HG03565 (cell line): ENCODE measurements at regions not wholly inside any gene's neighbourhood (a gene's known extent, or its start where the extent isn't known, plus 50 kb on each side); places are given as distances from the start of the nearest gene placed in this dataset.

ENCODE experiments used
- ATAC-seq: cut with Tn5 transposase; IDR thresholded peaks from one replicate; pipeline ENCODE4 v1.9.1; 2021; ENCODE audit warnings: mild to moderate bottlenecking, moderate library complexity; ENCODE audit not compliant: unreplicated experiment

DNA sequence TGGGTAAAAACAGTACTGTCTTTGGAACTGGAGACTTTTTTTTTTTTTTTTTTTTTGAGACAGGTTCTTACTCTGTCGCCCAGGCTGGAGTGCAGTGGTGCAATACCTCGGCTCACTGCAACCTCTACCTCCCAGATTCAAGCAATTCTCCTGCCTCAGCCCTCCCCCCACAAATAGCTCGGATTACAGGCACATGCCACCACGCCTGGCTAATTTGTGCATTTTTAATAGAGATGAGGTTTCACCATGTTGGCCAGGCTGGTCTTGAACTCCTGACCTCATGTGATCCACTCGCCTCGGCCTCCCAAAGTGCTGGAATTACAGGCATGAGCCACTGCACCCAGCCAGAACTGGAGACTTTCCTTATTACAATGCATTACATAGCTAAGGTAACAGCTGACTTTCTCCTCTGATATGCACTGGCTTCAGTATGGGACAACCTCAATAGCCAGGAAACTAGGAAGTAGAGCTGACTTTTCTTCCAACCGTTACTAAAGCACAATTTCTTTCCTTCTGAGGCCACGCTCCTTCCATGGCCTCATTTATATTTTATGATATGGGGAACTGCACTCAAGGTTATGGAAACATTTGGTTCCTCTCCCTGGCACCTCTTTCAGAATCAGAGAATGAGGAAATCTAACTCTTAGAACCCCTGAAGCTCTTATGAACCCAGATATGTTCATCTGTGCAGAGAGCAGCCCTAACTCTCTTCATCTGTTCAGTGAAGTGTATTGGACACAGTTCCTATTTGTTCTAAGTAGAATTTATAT is 53.5 kb upstream of the FAM9B start:
- no peak for ATAC-seq

DNA sequence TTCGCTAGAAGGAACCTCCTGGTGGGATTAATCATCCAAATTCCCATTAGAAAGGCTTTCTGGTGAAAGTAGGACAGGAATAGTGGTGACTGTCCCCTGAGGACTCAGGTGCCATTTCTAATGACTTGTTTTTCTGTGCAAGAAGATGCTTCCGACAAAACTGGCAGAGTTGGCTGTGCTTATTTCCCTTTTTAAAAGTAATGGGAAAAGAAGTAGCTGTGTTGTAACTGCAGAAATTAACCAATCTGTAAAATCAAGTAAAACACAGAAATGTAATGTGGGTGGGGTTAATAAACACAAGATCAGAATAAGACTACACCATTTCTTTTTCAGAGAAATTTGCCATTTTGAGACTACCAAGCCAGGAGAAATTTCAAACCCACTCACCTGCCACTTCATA is 55.0 kb upstream of the FAM9B start:
- ATAC-seq, result no peak

DNA sequence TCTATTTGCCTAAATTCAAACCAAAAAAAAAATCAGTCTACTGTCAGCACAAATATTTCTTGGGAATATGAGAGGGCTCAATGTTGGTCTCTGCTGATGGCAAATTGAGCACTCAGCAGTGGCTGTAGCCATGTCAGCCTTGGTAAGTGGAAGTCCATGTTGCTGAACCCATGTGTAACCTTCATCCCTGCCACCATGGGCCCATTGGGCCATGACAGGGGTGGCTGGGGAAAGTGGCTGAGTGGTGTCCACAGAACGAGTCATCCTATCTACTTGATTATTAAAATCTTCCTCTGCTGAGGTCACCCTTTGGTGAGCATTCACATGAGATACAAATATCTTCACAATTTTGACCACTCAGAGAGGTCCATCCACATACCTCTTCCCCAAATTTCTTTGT is 56.8 kb upstream of the FAM9B start:
- no peak for ATAC-seq

DNA sequence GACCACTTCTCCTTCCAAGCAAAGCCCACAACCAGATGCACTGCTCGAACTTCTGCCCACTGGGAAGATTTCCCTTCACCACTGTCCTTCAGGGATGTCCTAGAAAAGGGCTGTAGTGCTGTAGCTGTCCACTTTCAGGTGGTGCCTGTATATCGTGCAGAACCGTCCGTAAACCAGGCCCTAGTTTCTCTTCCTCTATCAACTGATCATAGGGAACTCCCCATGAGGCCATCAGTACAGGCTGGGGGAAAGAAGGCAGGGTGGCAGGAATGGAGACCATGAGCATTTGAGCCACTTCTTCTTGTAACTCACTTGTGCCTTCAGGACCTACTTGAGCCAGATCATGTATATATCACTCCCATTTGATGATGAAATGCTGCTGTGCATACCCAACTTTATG is 57.3 kb upstream of the FAM9B start:
- no peak for ATAC-seq

DNA sequence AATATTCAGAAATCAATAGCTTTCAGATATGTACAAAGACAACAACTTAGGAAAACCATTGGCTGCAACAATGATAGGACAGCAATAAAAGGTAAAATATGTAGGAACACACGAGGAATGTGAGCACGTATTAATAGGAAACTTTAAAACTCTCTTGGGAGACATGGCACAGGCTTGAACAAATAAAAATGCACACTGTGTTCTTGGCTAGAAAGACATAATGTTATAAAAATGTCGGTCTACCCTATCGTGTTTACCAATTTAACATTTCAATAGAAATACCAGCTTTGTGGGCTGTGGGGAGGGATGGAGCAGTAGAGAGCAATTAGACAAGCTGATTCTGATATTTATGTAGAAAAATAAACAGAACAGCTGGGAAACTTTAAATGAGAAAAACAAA is 69.0 kb upstream of the FAM9B start:
- ATAC-seq, result no peak

DNA sequence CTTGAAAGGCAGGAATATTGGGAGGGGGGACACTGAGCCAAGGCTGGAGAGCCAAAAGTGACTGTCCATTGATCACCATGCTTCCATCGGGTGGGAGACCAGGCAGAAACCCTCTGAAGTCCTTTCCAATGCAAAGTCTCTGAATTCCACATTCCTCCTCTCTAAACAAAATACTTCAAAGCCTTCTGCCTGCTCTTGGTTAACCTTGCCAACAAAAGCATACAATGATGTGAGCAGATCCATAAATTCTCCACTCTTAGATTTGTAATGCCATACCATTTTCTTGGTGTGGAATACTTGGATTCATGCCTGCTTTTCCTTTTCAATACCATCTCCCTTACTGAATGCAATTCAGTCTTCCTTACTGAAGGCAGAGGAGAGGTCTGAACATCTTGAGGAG is 74.1 kb upstream of the FAM9B start:
- ATAC-seq, result no peak

DNA sequence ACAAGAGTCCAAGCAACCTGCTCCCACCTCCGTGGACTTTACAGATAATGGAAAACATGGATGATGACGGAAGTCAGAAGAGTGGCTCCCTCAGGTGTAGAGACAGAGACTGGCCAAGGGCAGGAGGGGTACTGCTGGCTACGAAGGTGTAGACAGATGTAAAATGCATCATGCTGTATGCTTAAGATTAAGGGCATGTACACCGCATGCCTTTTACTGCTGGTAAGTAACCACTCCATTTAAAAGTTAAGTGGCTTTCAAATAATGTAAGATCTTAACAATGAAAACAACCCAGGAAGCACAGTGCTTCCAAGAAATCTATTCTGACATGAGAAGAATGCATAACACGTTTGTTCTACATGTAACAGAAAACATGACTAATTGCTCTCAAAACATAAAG is 76.9 kb upstream of the FAM9B start:
- ATAC-seq, result no peak

DNA sequence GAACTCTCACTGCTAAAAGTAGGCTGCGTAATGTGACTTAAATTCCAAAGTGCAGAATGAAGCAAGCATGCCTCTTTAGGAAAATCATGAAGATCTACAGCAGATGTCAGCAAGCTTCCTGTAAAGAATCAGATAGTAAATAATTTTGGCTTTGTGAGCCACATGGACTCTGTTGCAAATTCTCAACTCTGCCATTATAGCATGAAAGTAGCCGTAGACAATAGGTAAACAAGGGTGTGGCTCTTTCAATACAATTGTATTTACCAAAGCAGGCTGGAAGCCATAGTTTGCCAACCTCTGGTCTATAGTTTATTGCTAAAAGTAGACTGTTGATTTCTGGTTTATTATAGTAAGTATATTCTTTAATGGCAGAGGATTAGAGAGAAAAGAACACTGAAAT is 80.3 kb upstream of the FAM9B start:
- no peak for ATAC-seq

DNA sequence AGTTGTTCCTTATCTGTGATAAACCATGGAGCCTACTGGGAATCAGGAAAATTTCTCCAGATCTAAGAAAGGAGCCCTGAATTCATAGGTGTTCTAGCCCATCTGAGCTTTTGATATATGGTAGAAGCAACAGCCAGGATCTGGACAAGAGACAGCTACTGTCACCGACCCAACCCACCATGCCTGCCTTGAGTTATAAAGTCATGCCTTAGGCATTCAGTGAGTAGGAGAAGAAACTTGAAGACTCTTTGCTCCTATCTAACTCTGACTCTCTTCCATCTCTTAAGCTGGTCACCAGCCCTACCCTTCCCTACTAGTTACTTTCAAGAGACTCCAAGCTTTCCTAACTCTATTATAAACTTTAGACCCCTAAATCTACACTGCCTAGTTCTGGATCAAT is 83.9 kb upstream of the FAM9B start:
- no peak for ATAC-seq

DNA sequence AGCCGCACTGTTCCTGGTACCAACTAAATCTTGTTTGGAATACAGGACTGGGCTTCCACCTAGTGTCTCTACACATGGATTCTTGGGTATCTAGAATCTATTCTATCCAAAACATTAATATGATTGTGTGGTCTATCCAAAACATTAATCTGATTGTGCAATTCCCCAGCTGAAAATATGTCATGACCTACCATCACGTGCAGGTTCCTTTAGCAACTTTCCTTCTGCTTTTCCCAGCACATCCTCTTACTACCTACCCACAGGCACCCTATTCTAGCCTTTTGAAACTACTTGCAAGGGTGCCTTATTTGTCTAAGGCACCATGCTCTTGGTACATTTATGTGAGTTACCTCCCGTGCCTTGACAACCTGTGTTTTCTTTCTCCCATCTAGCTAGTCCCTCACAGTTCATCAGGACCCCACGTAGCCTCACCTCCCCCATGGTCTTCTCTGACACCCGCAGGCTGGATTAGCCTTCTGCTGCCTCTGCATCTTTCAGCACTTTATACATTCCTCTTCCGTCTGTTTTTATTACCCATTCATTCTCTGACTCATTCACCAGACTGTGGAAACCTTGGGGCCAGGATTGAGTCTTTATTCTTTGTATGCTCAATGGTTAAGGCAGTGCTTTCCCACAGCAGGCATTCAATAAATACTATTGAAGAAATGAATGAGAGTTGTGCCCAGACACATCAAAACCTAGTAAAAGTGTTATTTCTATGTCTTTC is 88.8 kb upstream of the FAM9B start:
- no peak for ATAC-seq

DNA sequence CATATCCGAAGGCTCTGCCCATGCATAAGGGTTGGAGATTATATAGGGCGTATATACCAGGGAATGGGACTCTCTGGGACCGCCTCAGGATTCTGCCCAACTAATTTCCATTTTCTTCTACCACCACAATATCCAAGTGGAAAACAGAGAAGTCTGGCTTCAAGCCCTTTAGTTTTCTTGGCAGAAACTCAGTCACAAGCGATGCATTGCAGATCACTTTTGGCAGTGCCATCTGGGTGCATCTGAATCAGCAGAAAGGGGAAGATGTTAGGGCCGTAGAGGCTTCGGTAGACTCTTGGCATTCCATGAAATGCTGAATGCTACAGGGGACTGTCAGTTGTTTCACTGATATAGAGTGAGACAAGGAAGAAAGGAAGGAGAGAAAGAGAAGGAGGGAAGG is 94.1 kb upstream of the FAM9B start:
- ATAC-seq, result no peak

DNA sequence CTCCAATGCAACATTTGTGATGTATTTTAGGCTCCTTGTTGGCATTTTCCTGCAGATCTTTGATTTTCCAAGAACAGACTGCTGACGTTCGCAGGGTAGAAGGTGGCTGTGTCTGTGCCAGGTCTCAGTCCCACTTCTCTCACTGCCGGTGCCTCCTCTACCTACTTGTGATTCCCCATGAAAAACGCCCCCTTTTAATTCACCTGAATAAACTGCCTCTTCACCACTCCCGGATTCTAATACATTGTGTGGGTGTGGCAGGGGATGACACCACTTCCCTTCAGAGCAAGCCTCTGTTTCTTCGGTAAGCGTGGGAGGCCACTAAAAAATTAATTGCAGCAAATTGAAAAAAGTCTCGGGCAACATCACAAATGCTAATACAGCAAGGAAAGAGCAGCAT is 96.1 kb upstream of the FAM9B start:
- no peak for ATAC-seq

DNA sequence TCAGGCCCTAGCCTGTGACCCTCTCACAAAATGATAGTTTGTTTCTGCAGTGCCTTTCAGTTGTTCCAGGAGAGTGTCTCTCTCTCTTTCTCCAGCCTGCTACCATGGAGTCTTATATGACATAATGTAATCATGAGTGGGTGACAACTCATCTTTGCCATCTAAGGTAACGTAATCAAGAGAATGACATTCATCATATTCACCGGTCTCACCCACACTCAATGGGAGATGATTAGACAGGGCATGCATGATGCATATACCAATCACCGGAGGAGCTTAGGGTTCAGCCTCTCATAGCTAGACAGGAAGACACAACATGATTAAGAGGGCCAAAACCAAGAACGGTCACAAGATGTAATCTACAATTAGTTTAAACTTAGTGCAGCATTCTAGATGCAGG is 97.1 kb upstream of the FAM9B start:
- ATAC-seq, result no peak

DNA sequence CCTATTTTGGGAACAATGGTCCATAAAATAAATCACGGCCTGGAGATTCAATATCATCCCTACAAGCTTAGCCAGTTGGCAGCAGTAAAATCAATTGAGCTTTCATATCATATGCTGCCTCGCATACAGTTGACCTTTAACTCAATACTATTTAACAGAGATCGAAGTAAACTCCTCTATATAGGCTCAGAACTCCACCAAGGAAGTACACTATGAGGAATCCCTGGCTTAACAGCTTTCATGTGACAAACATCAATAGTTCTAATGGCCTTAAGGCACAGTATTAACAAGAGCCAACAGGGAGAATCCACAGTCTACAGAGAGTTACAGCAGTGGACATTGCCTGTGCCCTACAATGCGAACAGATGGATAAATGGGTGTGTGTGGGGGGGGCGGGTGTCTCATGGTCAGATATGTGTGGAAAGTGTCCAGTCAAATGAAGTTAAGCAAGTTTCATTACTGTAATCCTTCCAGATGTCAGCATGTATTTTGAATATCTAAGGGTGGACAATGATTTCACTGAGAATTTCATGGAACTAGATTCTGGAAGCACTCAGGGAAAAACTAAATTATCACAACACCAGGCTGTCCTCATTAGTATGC is 98.2 kb upstream of the FAM9B start:
- ATAC-seq, result no peak

DNA sequence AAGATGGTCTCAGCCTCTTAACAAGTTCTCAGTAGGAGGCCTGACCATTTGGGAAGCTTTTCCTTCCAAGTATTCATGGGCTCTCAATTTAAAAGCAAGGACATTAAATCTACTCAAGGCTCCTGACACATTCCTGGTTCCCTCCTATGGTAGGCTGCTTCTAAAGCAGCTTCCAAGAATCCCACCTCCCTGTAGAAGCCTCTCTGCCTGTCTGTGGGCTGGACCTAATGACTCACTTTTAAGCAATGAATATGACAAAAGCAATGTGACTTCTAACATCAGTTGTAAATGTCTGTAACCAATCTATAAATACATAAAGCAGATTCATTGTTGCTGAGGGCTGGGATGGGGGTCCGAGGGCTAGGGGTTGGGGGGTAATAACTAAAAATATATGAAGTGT is 99.5 kb upstream of the FAM9B start:
- no peak for ATAC-seq

DNA sequence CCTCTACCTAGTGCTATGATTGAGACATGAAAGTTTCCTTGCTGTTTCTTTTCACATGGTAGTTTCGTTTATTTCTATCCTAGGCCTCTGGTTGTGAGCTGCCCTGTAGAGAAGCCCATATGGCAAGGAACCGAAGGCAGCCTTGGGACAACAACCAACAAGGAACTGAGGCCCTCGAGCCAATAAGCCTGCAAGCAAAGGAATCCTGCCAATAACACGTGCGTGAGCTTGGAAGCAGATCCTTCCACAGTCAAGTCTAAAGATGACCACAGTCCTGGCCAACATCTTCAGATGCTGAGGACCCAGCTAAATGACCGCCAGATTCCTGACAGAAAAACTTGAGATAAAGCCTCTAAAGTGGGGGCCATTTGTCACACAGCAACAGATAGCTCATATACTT is 100.4 kb upstream of the FAM9B start:
- no peak for ATAC-seq

DNA sequence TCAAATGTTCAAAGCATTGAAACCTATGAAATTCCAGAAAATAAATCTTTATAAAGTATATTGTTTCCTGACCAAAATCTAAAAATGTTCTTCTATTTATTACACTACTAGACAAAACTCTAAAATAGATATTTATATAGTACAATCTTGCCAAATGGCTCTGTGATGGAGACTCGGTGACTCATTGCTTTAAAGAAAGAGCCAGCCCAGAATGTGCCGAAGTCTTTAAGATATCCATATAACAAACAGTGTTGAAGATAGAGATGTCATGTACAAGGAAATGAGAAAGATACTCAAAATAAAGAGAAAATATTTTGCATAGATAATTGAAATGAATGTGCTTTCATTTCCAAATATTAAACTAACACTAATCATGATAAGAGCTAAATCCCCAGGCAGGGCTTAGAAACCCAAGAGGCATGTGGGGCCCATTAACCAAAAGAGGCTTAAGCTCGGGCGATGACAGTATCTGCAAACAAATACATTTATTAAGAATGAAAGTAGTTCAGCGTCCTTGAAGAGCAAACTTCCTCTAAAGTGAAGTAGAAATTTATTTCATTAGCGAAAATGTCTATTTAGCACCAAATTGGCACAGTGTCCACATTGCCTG is 102.1 kb upstream of the FAM9B start:
- no peak for ATAC-seq

DNA sequence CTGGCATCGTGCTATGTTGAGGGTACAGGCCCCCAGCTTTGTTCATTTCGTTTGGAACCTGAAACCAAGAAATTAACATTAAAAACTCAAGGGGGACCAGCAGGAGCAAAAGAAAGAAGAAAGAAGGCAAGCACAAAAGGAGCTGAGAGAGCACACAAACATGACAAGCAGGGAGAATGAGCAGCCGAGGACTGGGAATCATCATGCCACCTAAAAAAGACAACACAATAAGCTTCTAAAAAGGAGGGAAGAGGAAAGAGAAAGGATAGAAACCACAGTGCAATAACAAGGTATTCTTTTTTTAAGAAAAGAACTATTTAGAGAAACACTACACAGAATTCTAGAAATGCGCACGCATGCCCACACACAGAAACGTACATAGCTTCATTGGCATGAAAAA is 103.2 kb upstream of the FAM9B start:
- ATAC-seq, result no peak

DNA sequence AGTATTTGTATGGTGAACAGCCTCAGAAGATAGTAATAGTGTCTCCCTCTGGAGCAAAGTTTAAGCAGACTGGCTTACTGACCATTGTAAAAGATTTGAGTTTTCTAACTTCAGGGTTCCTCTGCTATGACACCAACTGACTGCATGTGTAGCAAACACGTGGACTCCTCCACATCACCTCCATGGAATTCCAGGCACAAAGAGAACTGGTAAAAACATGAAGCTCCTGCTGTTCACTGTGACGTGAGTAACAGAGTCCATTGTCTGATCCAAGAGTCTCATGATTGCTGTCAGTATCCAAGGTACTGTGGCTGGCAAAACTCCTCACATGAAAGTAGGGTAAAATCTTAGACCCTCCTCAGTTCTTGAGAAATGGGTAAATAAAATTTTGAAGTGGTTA is 107.6 kb upstream of the FAM9B start:
- ATAC-seq, result no peak

DNA sequence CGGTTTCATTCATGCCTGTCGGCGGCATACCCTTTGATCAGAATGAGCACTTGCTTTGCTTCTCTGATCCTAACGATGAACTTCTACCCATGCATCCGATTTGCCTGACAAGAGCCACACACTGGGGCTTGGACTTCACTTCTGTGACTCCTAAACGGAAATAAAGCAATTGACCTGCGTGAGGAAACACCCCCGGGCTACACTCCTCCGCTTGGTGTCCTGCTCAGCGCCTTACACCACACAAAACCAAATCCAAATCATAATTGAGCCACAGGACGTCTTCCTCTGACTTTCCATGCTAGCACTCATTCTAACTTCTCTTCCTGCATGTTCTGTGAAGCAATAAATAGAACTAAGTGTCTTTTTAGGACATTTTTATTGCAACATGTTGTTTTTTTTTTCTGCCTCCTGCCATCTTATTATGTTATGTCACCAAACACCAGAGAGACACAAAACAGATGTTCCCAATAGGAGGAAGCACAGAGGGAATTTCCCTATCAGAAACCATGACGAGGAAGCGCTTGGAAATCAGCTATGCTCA is 110.8 kb upstream of the FAM9B start:
- no peak for ATAC-seq

DNA sequence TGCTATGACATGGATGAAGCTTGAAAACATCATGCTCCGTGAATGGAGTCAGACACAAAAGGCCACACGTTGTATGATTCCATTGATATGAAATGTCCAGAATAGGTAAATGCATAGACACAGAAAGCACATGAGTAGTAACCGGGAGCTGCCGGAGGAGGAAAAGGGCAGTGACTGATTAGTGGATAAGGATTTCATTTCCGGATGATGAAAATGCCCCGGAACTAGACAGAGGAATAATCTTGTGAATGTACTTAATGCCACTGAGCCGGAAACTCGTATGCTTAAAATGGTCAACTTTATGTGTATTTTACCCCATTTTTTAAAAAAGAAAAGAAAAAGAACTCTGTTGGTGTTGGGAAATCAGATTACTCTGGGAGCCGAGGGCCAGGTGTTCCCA is 112.7 kb upstream of the FAM9B start:
- no peak for ATAC-seq

DNA sequence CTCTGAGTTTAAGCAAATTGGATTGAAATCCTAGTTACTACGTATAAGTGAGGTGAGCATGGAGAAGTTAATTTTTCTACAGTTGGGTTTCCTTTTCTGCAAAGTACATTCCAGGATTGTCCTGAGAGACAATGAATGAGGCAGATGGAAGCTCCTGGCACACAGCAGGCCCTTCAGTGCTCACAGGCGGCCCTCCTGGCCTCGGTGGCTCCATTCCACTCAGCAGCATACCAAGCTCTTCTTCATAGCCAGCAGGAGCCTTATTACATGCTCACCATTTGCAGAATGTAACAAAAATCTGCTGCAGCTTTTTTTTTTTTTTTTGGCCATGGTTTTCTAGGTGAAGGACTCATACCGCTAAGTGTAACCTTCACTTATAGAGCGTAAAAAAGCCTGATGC is 113.2 kb upstream of the FAM9B start:
- no peak for ATAC-seq
